Tibial nerve (tissue), 3 donors: ENCODE measurements at regions not wholly inside any gene's neighbourhood (a gene's known extent, or its start where the extent isn't known, plus 50 kb on each side); places are given as distances from the start of the nearest gene placed in this dataset.

ENCODE experiments used
- CTCF ChIP-seq, 5 experiments: fragments of 200-600 bp in 3 of 5; fragments of 450-650 bp in 2 of 5; sonication (generic) in 3 of 5; IDR thresholded peaks; one replicate each; pipeline ENCODE4 v1.5.1; 2016 to 2019; ENCODE audit warnings: antibody characterized with exemption in 5 of 5, mild to moderate bottlenecking in 3 of 5, moderate library complexity in 2 of 5
- POLR2A ChIP-seq, 2 donors: fragments of 450-650 bp; IDR thresholded peaks; one replicate each; pipeline ENCODE4 v1.6.1; 2017; ENCODE audit warnings: antibody characterized with exemption in 2 of 2, mild to moderate bottlenecking in 2 of 2, moderate library complexity in 2 of 2

- TF ChIP-seq CTCF (IDR thresholded peaks at IDR 0.05) (no peak), POLR2A (IDR thresholded peaks at IDR 0.05) (no peak)
Measured at GRCh38 chr9:29160763-29161353, 1587.6 kb upstream of the C9orf72 start.
